SKM-1 treated with dmso at 0.1 percent for 144 hours (cell line): ENCODE measurements at regions not wholly inside any gene's neighbourhood (a gene's known extent, or its start where the extent isn't known, plus 50 kb on each side); places are given as distances from the start of the nearest gene placed in this dataset.

Experiments
- DNase-seq: peaks from one replicate; lab custom pipeline; 2025; ENCODE audit not compliant: unreplicated experiment; lab: John Stamatoyannopoulos, UW

DNA sequence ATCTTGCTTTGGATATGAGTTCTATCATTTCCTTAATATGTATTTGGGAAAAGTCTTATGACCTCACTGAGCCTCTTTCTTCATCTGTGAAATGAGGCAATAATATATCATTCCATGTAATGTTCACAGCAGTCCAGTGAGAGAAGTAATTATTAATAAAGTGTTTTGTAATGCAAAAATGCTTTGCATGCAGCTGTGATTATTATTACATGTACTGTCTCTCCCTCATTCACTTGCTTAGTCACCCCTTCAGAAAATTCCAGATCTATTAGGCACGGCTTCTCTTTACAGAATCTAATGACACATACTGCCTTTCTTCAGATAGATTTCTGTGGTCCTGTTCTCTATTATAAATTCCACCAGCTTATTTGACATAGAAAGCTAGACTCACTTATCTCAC, 53.5 kb upstream of the FGF13 start:
- no peak for DNase-seq

GRCh38 chrX:138763761-138764160, 52.2 kb upstream of the FGF13 start:
- DNase-seq: no peak

GRCh38 chrX:138761380-138761779, 49.9 kb upstream of the FGF13 start:
- DNase-seq: no peak
